Stimulated activated naive CD8-positive, alpha-beta T cell treated with anti-CD3 and anti-CD28 coated beads, Interleukin-15, amount 100 ng/mL, for 72 hours (primary cell): ENCODE measurements at regions not wholly inside any gene's neighbourhood (a gene's known extent, or its start where the extent isn't known, plus 50 kb on each side); places are given as distances from the start of the nearest gene placed in this dataset.
"Not testable (repeated sequence)": the region's sequence is repeated elsewhere in the genome, so short reads cannot be mapped to it uniquely, and the experiment has no call there.

Experiments used
- ATAC-seq: fragments of 150-1000 bp; cut with Tn5 transposase; 2 replicates; pipeline ENCODE4 v1.10.0; 2021; ENCODE audit warnings: mild to moderate bottlenecking, moderate library complexity
- DNase-seq, 2 donors: peaks; one replicate each; pipeline ENCODE4 v3.0.0; 2021 to 2022
- H3K27ac Mint-ChIP-seq, 2 donors: one replicate each; pipeline ENCODE4 v1.8.0; 2022; ENCODE audit warnings: mild to moderate bottlenecking in 2 of 2, mixed read lengths in 2 of 2, moderate library complexity in 2 of 2
- H3K27me3 Mint-ChIP-seq: one replicate; pipeline ENCODE4 v1.8.0; 2022; ENCODE audit warnings: mixed read lengths
- H3K4me1 Mint-ChIP-seq: one replicate; pipeline ENCODE4 v1.8.0; 2022; ENCODE audit warnings: mild to moderate bottlenecking, mixed read lengths
- H3K4me3 Mint-ChIP-seq, 2 donors: one replicate each; pipeline ENCODE4 v1.8.0; 2022; ENCODE audit warnings: mild to moderate bottlenecking in 2 of 2, mixed read lengths in 2 of 2, moderate library complexity in 1 of 2
- H3K9me3 Mint-ChIP-seq, 2 donors: one replicate each; pipeline ENCODE4 v1.8.0; 2022; ENCODE audit warnings: mixed read lengths in 2 of 2

- not testable (repeated sequence) for H3K4me3 Mint-ChIP-seq, H3K27me3 Mint-ChIP-seq, DNase-seq, H3K9me3 Mint-ChIP-seq, H3K4me1 Mint-ChIP-seq, H3K27ac Mint-ChIP-seq, ATAC-seq
Observed at GRCh38 chr21:9361615-9362014, 1159.8 kb upstream of the TPTE start.

GRCh38 chr21:9362309-9362708 lies 1159.1 kb upstream of the TPTE start:
- not testable (repeated sequence) for ATAC-seq, H3K4me3 Mint-ChIP-seq, H3K27me3 Mint-ChIP-seq, H3K9me3 Mint-ChIP-seq, H3K27ac Mint-ChIP-seq, H3K4me1 Mint-ChIP-seq
- DNase-seq = peak in 1 of 2 donors; percentile 8

- not testable (repeated sequence) for ATAC-seq, H3K9me3 Mint-ChIP-seq, DNase-seq, H3K27me3 Mint-ChIP-seq, H3K4me3 Mint-ChIP-seq, H3K27ac Mint-ChIP-seq, H3K4me1 Mint-ChIP-seq
Observed at GRCh38 chr21:9365815-9366214, 1155.6 kb upstream of the TPTE start.

GRCh38 chr21:9366578-9366977 lies 1154.8 kb upstream of the TPTE start:
- not testable (repeated sequence) for H3K27me3 Mint-ChIP-seq, DNase-seq, H3K9me3 Mint-ChIP-seq, ATAC-seq, H3K4me1 Mint-ChIP-seq, H3K4me3 Mint-ChIP-seq, H3K27ac Mint-ChIP-seq
